HG02798 (cell line): ENCODE measurements at regions not wholly inside any gene's neighbourhood (a gene's known extent, or its start where the extent isn't known, plus 50 kb on each side); places are given as distances from the start of the nearest gene placed in this dataset.
"Not testable (repeated sequence)": the region's sequence is repeated elsewhere in the genome, so short reads cannot be mapped to it uniquely, and the experiment has no call there.

ENCODE experiments used
- ATAC-seq: cut with Tn5 transposase; IDR thresholded peaks from one replicate; pipeline ENCODE4 v1.9.1; 2021; ENCODE audit warnings: mild to moderate bottlenecking; ENCODE audit not compliant: unreplicated experiment, poor library complexity

GRCh38 chr9:38138276-38138675 lies 69.2 kb upstream of the SHB start:
- ATAC-seq, result no peak

DNA sequence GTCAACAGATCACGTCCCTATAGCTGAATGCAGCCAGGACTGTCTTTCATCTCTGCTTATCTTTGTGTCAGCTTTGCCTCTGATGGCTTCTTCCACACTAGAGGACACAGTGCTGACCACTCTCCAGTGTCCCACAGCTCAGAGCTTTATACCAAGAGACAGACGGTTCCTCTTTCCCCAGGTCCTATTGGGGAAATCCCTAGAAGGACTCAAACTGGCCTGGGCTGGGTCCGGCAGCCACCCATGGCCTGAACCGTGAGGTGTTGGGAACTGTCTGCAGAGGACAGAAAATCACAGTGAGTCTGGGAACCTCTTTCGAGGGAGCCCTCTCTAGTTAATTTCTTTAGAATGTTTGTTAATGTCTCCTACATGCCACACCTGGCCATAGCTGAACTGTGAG lies 68.3 kb upstream of the SHB start:
- ATAC-seq, result no peak

- no peak for ATAC-seq
Measured at GRCh38 chr9:38136386-38136785, 67.4 kb upstream of the SHB start.

GRCh38 chr9:38134611-38135237 lies 65.7 kb upstream of the SHB start:
- no peak for ATAC-seq

- ATAC-seq, result no peak
Measured at GRCh38 chr9:38133595-38133994, 64.6 kb upstream of the SHB start.

GRCh38 chr9:38132956-38133355 lies 63.9 kb upstream of the SHB start:
- no peak for ATAC-seq

DNA sequence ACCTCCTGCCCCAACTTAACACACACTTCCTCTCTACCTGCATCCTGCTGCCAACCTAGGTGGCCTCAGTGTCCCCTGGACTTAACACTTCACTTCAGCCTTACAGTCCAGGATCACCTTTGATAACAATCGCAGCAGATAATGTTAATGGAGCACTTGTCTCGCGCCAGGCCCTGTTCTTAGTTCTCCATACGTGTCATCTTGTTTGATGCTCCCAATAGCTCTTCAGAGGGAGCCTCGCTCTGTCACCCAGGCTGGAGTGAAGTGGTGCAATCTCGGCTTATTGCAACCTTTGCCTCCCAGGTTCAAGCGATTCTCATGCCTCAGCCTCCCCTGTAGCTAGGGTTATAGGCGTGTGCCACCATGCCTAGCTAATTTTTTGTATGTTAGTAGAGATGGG lies 62.7 kb upstream of the SHB start:
- no peak for ATAC-seq

DNA sequence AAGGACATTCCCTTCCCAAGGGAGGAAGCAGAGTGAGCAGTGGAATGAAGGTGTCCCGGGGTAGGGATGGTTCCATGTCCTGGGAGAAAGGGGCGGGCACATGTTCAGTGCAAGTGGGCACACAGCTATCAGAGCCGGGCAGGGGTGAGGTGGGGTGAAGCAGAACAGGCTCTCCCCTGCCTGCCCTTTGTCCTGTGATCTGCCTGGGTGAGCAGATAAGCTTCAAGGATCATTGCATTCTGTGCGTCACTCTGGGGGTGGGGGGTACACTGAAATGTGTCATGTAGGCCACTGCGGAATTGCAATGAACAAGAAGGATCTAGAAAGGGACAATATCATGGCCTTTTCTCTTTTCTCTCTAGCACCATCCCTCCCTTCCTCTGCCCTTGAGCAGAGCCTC lies 61.7 kb upstream of the SHB start:
- ATAC-seq, result no peak

DNA sequence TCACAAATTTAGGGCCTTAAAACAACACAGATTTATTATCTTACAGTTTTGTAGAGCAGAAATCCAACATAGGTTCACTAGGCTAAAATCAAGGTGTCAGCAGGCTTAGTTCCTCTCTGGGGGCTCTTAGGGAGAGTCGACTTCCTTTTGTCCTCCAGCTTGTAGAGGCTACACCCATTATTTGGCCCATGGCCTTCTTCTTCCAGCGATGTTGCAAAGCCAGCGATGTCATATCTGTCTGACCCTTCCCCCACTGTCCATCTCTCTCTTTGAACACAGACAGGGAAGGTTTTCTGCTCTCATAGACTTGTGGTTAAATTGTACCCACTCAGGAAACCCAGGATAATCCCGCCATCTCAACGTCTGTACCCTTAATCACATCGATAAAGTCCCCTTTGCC lies 60.3 kb upstream of the SHB start:
- no peak for ATAC-seq

- no peak for ATAC-seq
Measured at GRCh38 chr9:38128752-38129270, 59.8 kb upstream of the SHB start.

GRCh38 chr9:38127271-38127839 lies 58.3 kb upstream of the SHB start:
- no peak for ATAC-seq

DNA sequence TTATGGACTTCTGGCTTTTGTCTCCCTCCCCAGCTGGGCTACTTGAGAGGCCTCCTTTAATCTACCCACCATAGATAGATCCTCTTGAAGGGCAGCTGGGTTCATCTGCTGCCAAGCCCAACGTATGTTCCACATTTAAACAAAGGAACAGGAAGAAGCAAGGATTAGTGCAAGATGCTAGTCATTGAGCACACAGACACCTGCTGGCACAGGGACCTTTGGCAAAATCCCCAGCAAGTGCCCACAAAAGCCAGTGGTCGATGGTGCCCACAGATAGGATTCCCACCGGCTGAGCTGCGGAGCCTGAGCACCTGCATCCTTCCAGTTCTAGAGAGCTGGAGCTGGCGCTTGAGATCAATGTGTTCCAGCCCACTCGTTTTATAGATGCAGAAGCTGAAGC lies 57.7 kb upstream of the SHB start:
- ATAC-seq, result no peak

- no peak for ATAC-seq
Measured at GRCh38 chr9:38125889-38126288, 56.9 kb upstream of the SHB start.

DNA sequence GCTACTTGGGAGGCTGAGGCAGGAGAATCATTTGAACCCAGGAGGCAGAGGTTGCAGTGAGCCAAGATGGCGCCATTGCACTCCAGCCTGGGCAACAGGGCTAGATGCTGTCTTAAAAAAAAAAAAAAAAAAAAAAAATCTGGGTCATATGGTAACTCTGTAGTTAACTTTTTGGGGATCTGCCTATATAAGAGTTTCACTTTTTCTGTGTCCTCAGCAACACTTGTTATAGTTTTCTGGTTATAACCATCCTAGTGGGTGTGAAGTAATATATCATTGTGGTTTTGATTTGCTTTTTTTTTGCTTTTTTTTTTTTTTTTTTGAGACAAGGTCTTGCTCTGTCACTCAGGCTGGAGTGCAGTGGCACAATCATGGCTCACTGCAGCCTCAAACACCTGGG lies 54.3 kb upstream of the SHB start:
- ATAC-seq, result not testable (repeated sequence)

GRCh38 chr9:38120961-38121360 lies 51.9 kb upstream of the SHB start:
- no peak for ATAC-seq

DNA sequence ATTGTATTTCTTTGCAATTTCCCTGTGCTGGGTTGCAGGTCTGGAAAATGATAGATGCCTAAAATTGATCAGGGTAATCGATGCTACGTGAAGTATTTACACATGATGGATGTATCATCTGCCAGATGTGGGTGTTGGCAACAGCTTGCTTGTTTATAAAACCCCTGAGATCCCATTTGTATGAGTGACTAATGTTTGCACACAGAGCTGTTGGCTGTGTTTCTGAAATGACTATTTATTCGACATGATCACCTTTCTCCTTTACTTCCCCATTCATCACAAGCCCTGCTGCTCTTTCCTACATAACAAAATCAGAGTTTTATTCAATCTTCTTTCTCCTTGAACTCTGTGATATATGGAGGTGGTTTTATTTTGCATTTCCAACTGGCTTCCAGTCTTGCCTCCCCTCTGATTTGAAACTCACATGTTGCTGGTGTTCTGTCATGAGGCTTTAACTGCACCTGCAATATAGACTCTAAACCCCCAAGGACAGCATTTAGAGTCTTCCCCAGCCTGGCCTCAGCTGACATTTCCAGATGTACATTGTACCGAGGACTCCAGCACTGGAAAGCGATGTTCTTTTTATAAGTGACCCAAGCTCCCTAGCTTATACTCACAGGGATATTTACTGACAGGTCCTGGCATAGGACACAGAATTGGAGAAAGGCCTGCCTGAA lies 50.7 kb upstream of the SHB start:
- no peak for ATAC-seq

DNA sequence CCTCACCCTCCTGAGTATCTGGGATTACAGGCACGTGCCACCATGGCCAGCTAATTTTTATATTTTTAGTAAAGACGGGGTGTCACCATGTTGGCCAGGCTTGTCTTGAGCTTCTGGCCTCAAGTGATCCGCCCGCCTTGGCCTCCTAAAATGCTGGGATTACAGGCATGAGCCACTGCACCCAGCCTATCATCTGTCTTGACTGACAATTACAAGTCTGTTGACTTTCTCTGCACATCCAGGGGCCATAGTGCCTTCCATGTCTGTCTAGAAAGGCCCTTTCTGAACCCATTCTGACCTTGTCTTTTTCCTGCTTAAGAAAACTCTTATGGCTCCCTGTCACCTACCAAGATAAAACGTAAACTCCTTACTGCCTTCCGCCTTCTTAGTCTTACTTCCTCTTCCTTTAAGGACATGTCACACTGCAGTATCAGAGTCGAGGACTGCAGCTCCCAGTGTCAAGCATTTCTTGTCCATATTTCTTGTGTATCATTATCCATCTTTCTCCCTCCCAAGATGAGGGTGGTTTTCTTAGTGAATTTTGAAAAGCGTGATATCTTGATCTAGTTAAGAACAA lies 49.9 kb upstream of the SHB start:
- ATAC-seq, result no peak
